K562 (cell line): ENCODE measurements at regions not wholly inside any gene's neighbourhood (a gene's known extent, or its start where the extent isn't known, plus 50 kb on each side); places are given as distances from the start of the nearest gene placed in this dataset.

ENCODE experiments used
- BHLHE40 ChIP-seq: IDR thresholded peaks from 2 replicates; pipeline ENCODE4 v1.6.1; 2011; ENCODE audit warnings: low read length, improper control_type of control experiment
- CTCF ChIP-seq, 3 experiments: IDR thresholded peaks in 2 of 3; conservative IDR thresholded peaks in 1 of 3; 2 replicates each; pipeline ENCODE4 v1.5.1; 2011 to 2012; ENCODE audit warnings: low read length in 3 of 3, mild to moderate bottlenecking in 3 of 3, control low read depth in 2 of 3, improper control_type of control experiment in 1 of 3, inconsistent platforms in 1 of 3, low read depth in 1 of 3, mixed read lengths in 1 of 3, moderate library complexity in 1 of 3; ENCODE audit not compliant: insufficient read depth in 2 of 3
- FOXK1 ChIP-seq: sonication (generic); formaldehyde crosslinking; IDR thresholded peaks from 2 replicates; pipeline ENCODE4 v1.8.0; 2022; ENCODE audit warnings: missing genetic modification reagents, mild to moderate bottlenecking, borderline replicate concordance
- MAFG ChIP-seq: fragments of 450-650 bp; conservative IDR thresholded peaks from 2 replicates; pipeline ENCODE4 v1.6.1; 2016; ENCODE audit warnings: missing genetic modification characterization, missing compliant biosample characterization
- MBD1 ChIP-seq: fragments of 250-450 bp; sonication (Bioruptor Pico); IDR thresholded peaks from 2 replicates; pipeline ENCODE4 v1.8.0; 2022; ENCODE audit warnings: inconsistent platforms
- MYC ChIP-seq, 2 experiments: fragments of 250-450 bp in 1 of 2; sonication (Bioruptor Pico) in 1 of 2; IDR thresholded peaks; 2 replicates each; pipeline versions ENCODE4 v1.5.1 to v1.6.1; 2012 to 2021; ENCODE audit warnings: low read depth in 2 of 2, borderline replicate concordance in 1 of 2, improper control_type of control experiment in 1 of 2, low read length in 1 of 2, mild to moderate bottlenecking in 1 of 2, moderate library complexity in 1 of 2
- NRF1 ChIP-seq, 2 experiments: fragments of 450-650 bp; IDR thresholded peaks in 1 of 2; conservative IDR thresholded peaks in 1 of 2; 2 replicates each; pipeline ENCODE4 v1.6.1; 2014; ENCODE audit warnings: mild to moderate bottlenecking in 2 of 2
- SP2 ChIP-seq: IDR thresholded peaks from 2 replicates; pipeline ENCODE4 v1.6.1; 2011; ENCODE audit warnings: mild to moderate bottlenecking, low read depth, low read length, moderate library complexity; ENCODE audit not compliant: poor library complexity, severe bottlenecking; ENCODE audit errors: extremely low read depth
- ZEB2 ChIP-seq: fragments of 450-650 bp; IDR thresholded peaks from 2 replicates; pipeline ENCODE4 v1.6.1; 2016

DNA sequence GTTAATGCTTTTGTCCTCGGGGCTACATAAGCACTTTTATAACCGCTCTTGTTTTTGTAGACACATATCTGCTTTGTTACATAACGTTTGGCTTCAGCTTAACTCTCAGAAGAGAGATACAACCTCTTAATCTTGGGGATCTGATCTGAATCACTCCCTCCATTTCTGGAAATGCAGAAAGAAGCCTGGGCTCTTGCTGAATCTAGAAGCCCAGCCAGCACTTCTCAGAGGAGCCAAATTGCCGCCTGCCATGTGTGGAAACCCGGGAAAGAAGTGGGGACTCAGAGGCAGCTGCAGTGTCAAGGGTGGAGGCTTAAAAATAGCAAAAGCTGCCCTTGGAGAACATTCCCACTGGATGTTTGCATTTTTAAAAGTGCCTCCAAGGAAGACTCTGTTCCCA, 69.3 kb upstream of the LDB2 start:
- TF ChIP-seq MAFG (tag) (no peak), NRF1 (conservative IDR thresholded peaks at IDR 0.05 in 1 of 2, IDR thresholded peaks at IDR 0.05 in 1 of 2) (no peak), CTCF (IDR thresholded peaks at IDR 0.05 in 2 of 3, conservative IDR thresholded peaks at IDR 0.05 in 1 of 3; ENCODE audit: insufficient read depth in 2 of 3, low read depth in 1 of 3, low read length in 3 of 3) (no peak), FOXK1 (CRISPR knock-in tag) (no peak), ZEB2 (no peak), MYC (IDR thresholded peaks at IDR 0.05; ENCODE audit: low read depth, low read length) (no peak), MYC (CRISPR knock-in tag; IDR thresholded peaks at IDR 0.05; ENCODE audit: borderline replicate concordance, low read depth) (no peak), SP2 (no peak), BHLHE40 (no peak), MBD1 (CRISPR knock-in tag) (no peak)
